Prostate gland (tissue), 2 donors: ENCODE measurements at regions not wholly inside any gene's neighbourhood (a gene's known extent, or its start where the extent isn't known, plus 50 kb on each side); places are given as distances from the start of the nearest gene placed in this dataset.

Source experiments
- POLR2A ChIP-seq: fragments of 450-650 bp; IDR thresholded peaks from one replicate; pipeline ENCODE4 v1.6.1; 2016; ENCODE audit warnings: antibody characterized with exemption, mild to moderate bottlenecking
- TF ChIP-seq, protein P1 (sequence below), 4 experiments: fragments of 200-600 bp in 2 of 4; fragments of 450-650 bp in 2 of 4; sonication (generic) in 2 of 4; IDR thresholded peaks; 1 replicate in 3 of 4; 2 replicates in 1 of 4; pipeline ENCODE4 v1.5.1; 2016 to 2019; ENCODE audit warnings: antibody characterized with exemption in 4 of 4, mild to moderate bottlenecking in 2 of 4, moderate library complexity in 2 of 4

DNA sequence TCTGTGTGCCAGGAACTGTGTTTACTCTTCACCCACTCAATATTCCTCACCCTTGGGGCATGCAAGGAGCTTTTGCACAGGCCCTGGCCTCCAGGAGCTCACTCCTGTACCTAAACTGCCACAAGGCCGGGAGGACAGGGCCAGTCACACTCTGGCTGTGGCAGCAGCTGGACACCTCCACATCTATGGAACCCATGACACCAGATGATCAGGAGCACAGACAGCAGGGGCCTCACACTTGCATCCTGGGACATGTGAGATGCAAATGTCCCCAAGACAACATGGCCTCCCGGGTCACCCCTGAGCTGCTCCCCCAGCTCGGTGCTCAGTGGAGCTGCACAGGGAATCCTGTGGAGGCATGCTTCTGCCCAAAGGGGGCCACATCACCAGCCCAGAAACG, 61.8 kb upstream of the SLC66A3 start:
- TF ChIP-seq POLR2A, result no peak
- TF ChIP-seq, protein P1, sequence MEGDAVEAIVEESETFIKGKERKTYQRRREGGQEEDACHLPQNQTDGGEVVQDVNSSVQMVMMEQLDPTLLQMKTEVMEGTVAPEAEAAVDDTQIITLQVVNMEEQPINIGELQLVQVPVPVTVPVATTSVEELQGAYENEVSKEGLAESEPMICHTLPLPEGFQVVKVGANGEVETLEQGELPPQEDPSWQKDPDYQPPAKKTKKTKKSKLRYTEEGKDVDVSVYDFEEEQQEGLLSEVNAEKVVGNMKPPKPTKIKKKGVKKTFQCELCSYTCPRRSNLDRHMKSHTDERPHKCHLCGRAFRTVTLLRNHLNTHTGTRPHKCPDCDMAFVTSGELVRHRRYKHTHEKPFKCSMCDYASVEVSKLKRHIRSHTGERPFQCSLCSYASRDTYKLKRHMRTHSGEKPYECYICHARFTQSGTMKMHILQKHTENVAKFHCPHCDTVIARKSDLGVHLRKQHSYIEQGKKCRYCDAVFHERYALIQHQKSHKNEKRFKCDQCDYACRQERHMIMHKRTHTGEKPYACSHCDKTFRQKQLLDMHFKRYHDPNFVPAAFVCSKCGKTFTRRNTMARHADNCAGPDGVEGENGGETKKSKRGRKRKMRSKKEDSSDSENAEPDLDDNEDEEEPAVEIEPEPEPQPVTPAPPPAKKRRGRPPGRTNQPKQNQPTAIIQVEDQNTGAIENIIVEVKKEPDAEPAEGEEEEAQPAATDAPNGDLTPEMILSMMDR (IDR thresholded peaks at IDR 0.05), result no peak
